HS-5 (cell line): ENCODE measurements at regions not wholly inside any gene's neighbourhood (a gene's known extent, or its start where the extent isn't known, plus 50 kb on each side); places are given as distances from the start of the nearest gene placed in this dataset.

Experiments used
- DNase-seq: peaks from one replicate; pipeline ENCODE4 v3.0.0-alpha.2; 2012; ENCODE audit warnings: low read depth

- no peak for DNase-seq
These were observed 80.2 kb upstream of the ACP3 start for GRCh38 chr3:132236701-132237651.

- no peak for DNase-seq
These were observed 79.6 kb upstream of the ACP3 start for GRCh38 chr3:132237652-132238032.

GRCh38 chr3:132239587-132239986 lies 77.6 kb upstream of the ACP3 start:
- DNase-seq = no peak

DNA sequence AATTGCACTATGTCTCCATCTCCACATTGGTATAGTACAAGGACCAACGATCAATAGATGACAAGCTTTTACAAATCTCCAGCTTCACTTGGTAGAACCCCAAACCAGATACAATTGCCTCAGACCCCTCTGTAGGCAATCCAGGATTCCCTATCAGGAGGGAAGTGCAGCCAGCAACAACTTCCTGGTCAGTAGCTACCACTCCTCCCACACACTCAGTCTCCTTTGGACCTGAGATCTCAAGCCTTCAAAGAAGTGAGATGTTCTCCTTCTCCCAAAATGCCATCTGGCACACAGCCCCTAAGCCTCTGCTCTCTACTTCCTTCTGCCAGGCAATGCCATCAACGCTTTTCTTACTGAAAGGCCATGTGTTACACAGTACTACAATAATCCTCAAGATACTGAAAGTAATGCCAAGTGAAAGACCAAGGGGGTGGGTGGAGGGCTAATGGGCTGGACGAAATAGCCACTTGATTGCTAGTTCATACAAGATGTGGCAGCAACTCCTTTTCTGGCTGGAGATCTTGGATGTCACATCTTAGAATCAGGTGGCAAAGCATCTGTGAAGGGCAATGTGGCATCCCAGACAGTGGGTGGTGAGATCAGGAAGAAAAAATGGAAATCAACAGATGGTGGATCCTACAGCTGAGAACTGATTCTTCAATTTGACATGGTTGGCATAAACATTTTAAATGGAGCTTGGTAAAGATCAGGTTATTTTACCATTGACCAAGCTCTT lies 75.3 kb upstream of the ACP3 start:
- DNase-seq = no peak

DNA sequence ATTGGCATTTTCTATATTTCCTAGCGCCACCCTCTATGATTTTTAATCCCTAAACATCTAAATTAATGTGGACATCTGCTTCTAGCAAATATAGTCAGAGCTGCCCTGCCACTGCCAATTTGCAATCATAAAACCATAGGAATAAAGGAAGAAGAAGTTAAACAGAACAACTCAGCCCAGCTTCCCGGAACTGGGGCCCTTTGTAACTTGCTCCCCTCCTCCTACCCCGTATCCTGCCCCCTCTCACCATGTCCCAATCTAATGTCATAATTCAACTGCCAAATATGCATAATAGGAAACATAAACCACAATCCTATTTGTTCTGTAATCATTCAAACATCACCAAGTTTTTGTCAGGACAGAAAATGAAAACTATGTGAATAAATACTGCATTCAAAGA lies 74.4 kb upstream of the ACP3 start:
- no peak for DNase-seq

GRCh38 chr3:132245552-132246142 lies 71.6 kb upstream of the ACP3 start:
- DNase-seq = no peak

DNA sequence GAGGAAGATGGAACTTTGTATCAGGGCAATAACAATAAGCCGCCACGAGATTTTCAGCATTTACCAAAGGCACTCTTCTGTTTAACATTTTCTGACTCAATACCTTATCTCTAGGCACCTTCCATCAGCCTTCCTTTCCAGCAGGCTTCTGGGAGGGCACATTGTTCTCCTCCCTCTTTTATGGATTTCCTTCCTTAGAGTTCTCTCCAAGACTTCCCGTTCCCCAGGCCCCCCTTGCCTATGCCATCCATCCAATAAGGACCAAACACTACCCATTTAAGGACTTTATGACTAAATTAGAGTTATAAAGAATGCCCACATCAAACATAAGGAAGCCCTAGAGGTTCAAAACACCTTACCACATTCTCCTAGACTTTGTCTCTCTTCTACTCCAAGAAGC lies 71.0 kb upstream of the ACP3 start:
- no peak for DNase-seq

DNA sequence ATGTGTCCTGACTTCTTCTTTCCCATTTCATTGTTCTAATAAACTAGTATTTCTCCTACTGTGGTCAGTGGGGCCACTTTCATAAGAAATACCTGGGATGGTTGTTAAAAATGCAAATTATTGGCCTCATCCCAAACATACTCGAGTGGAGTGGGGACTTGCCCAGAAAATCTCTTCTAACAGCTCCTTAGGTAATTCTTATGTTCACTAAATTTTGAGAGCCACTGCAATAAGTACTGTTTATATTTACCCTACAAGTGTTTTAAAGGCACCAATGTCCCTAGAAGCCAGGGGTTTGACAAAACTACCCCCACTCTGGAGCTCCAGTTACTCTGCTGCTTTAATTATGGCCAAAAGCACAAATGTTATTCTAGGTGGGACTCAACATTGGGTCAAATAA lies 70.0 kb upstream of the ACP3 start:
- DNase-seq = no peak

DNA sequence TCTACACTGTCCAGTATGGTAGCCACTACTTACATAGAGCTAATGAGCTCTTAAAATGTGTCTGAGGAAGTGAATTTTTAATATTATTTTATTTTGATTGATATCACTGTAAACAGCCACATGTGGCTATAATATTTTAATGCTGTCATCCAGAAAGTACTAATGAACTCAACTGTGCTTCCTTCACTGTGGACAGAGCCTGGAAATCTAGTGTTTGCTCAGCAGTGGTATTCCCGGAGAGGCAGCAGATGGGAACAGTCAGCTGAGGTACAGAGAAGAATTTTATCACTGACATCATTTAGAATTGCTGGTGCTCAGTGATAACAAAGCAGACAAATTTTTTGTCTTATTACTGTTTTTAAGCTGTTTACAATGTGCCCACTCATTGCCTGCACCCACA lies 68.7 kb upstream of the ACP3 start:
- no peak for DNase-seq

- no peak for DNase-seq
These were observed 63.8 kb upstream of the ACP3 start for GRCh38 chr3:132253262-132253878.

- DNase-seq = no peak
These were observed 63.0 kb upstream of the ACP3 start for GRCh38 chr3:132254076-132254755.

DNA sequence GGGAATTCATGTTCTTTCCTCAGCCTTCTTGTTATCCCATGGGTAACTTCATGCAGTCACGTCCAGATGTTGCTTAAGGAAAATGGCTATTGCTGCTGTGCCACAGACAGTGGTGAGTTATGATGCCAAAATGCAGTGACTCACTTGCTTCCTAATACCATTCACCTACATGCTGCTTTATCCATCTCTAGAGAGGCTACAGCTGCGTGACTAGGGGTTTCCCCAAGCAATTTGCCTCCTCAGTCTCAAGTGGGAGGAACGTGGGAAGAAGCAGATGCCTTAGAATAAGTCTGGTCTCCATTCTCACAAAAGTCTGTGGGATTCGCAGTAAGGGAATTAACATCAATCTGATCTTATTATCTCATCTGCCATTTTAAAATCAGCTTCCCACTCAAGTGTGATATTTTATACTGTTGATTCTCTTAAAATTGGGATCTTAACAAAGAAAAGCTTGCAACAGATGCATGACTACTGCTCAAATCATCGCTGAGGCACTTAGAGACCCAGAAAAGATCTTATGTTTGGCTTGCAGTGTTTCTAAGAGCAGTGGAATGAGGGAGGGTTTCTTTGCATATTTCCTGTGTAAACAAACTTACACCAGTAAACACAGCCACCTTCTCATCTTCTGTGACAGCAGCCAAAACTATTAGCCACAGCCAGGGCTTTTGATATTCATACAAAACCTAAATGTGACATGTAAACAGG lies 62.0 kb upstream of the ACP3 start:
- peak; percentile 81 for DNase-seq

- DNase-seq = no peak
These were observed 60.2 kb upstream of the ACP3 start for GRCh38 chr3:132256989-132257388.

DNA sequence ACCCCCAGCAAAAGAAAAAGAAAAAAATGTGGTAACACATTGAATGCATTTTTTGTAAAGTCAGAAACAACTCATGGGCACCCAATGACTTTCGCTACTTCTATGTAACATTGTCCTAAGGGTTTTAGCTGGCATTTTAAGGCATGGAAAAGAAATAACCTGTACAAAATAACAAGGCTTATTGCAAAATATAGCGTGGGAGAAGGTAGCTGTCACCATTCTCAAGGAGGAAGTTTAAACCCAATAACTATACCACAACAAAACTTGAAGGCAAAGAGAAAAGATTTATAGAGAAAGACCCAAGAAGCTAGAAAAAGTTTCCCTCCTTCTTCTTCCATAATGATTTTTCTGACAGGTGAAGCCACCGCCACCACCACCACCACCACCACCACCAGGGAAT lies 55.7 kb upstream of the ACP3 start:
- no peak for DNase-seq

GRCh38 chr3:132262305-132262704 lies 54.9 kb upstream of the ACP3 start:
- no peak for DNase-seq

DNA sequence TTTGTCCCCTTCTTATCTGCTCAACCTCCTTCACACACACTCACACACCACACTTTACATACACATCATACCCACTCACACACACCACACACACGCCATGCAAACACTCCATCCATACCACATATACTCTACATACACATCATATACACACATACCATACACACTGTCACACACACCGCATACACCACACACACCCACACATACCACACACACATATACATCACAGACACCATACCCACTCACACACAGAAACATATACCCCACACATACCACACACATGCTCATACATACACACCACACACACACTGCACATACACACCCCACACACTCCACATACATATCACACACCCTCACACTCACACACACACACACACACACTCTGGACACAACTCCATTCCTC lies 54.3 kb upstream of the ACP3 start:
- no peak for DNase-seq

DNA sequence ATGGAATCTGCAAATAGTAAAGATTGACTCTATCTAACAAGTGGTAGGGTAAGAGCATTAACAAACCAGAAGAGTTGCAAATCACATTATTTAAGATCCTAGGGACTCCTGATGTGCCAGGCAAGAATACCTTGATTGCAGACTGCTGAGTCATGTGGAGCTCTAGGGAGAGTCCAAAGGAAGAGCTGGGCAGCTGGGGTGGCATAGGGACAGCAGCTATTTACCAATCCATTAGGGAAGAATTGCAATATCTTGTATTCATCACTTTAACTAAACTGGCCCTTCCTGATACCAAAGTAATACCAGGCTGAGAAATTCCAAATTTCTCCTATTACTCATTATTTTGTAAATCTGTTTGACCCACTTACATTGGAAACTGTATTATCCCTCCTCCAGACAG lies 52.2 kb upstream of the ACP3 start:
- DNase-seq = no peak

DNA sequence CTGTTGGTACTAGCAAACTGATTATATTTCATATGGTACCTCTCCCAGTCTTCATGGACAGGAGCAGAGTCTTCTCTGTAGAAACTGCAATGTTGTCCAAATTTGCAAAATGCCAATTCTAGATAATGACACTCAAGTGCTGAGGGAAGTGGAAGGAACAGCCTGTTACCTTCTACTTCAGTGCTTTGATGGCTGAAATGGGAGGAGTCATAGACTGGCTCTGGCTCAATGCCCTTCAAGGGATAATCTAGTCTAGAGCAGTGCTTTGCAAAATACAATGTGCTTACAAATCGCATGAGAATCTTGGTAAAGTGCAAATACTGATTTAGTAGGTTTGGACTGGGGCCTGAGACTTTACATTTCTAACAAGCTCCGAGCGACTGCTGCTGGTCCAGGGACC lies 51.7 kb upstream of the ACP3 start:
- DNase-seq = no peak

DNA sequence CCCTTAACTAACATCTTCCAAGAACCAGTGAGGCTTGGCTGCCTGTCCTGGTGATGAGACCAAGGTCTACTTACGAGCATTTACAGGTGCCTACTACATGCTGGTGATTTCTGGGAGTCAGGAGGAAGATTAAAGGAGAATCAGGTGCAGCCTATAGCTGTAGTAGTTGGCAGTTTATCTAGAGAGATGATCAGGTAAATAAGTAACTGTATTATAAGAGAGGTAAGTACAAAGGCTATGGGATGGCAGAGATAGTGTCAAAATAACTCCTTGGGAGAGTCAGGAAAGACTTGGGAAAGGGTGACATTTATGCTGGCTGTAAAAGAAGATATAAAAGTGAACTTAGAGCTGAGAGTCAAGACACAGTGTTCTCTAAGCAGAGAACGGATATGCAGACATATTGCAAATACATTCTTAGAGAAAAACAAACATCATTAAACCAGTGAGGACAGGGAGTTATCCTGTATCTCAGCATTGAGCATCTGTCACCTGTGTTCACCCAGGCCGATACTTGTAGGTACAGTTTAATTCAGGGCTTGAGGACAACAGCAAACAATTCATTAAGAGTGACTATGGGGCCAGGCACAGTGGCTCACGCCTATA lies 49.7 kb upstream of the ACP3 start:
- no peak for DNase-seq
